Midbrain (tissue), 1 donor: ENCODE measurements at regions not wholly inside any gene's neighbourhood (a gene's known extent, or its start where the extent isn't known, plus 50 kb on each side); places are given as distances from the start of the nearest gene placed in this dataset.
"Not testable (repeated sequence)": the region's sequence is repeated elsewhere in the genome, so short reads cannot be mapped to it uniquely, and the experiment has no call there.

ENCODE experiments used
- DNase-seq: peaks from one replicate; lab custom pipeline; 2025; lab: John Stamatoyannopoulos, UW

GRCh38 chr1:149229813-149230212 lies 126.5 kb upstream of the NBPF9 start:
- not testable (repeated sequence) for DNase-seq

GRCh38 chr1:149234926-149235914 lies 131.9 kb upstream of the NBPF9 start:
- not testable (repeated sequence) for DNase-seq

GRCh38 chr1:149237515-149237914 lies 134.2 kb upstream of the NBPF9 start:
- not testable (repeated sequence) for DNase-seq

GRCh38 chr1:149239897-149240508 lies 136.7 kb upstream of the NBPF9 start:
- DNase-seq, result not testable (repeated sequence)

- not testable (repeated sequence) for DNase-seq
These were observed 137.2 kb upstream of the NBPF9 start for GRCh38 chr1:149240530-149240929.

GRCh38 chr1:149241272-149241671 lies 137.9 kb upstream of the NBPF9 start:
- not testable (repeated sequence) for DNase-seq

GRCh38 chr1:149243572-149243971 lies 140.2 kb upstream of the NBPF9 start:
- DNase-seq, result not testable (repeated sequence)

GRCh38 chr1:149244621-149245020 lies 141.3 kb upstream of the NBPF9 start:
- not testable (repeated sequence) for DNase-seq

GRCh38 chr1:149246212-149246611 lies 142.9 kb upstream of the NBPF9 start:
- not testable (repeated sequence) for DNase-seq

- not testable (repeated sequence) for DNase-seq
These were observed 145.3 kb upstream of the NBPF9 start for GRCh38 chr1:149248610-149249009.

- not testable (repeated sequence) for DNase-seq
These were observed 146.6 kb upstream of the NBPF9 start for GRCh38 chr1:149249850-149250467.

- not testable (repeated sequence) for DNase-seq
These were observed 151.8 kb upstream of the NBPF9 start for GRCh38 chr1:149254894-149255847.

- DNase-seq, result not testable (repeated sequence)
These were observed 156.9 kb upstream of the NBPF9 start for GRCh38 chr1:149260284-149260683.

- not testable (repeated sequence) for DNase-seq
These were observed 157.5 kb upstream of the NBPF9 start for GRCh38 chr1:149260736-149261340.

- DNase-seq, result not testable (repeated sequence)
These were observed 163.9 kb upstream of the NBPF9 start for GRCh38 chr1:149267287-149267686.

- not testable (repeated sequence) for DNase-seq
These were observed 165.8 kb upstream of the NBPF9 start for GRCh38 chr1:149269001-149269702.

- DNase-seq, result not testable (repeated sequence)
These were observed 166.5 kb upstream of the NBPF9 start for GRCh38 chr1:149269833-149270232.

GRCh38 chr1:149274493-149274892 lies 171.1 kb upstream of the NBPF9 start:
- not testable (repeated sequence) for DNase-seq

GRCh38 chr1:149275802-149276201 lies 172.5 kb upstream of the NBPF9 start:
- DNase-seq, result not testable (repeated sequence)

- DNase-seq, result not testable (repeated sequence)
These were observed 173.1 kb upstream of the NBPF9 start for GRCh38 chr1:149276496-149276895.
